GM12878 (cell line): ENCODE measurements at regions not wholly inside any gene's neighbourhood (a gene's known extent, or its start where the extent isn't known, plus 50 kb on each side); places are given as distances from the start of the nearest gene placed in this dataset.

ENCODE experiments used
- ATAC-seq: fragments of 200-7000 bp; cut with Tn5 transposase; 3 replicates; pipeline ENCODE4 v1.9.1; 2020; ENCODE audit warnings: mild to moderate bottlenecking, moderate library complexity
- BruUV-seq: library from RNA; stranded (reverse); fragments of 400-500 nt; replicated peaks from 2 replicates; lab custom pipeline; 2021; lab: Mats Ljungman, UMichigan
- CTCF ChIA-PET: fragments of 300-600 bp; sonication (Branson Sonifier 250); formaldehyde crosslinking; extraction: SDS; loops from one replicate; lab custom pipeline; 2021; ENCODE audit warnings: inconsistent platforms; lab: Yijun Ruan, JAX
- POLR2A ChIA-PET: fragments of 350-600 bp; formaldehyde crosslinking; extraction: SDS; loops from one replicate; lab custom pipeline; 2021; ENCODE audit warnings: inconsistent platforms; lab: Charles Lee
- RAD21 ChIA-PET: fragments of 300-600 bp; sonication (Branson Sonifier 250); formaldehyde crosslinking; loops from one replicate; lab custom pipeline; 2023; ENCODE audit warnings: antibody characterized with exemption; ENCODE audit not compliant: unreplicated experiment; lab: Charles Lee
- SMC1A ChIA-PET: fragments of 300-600 bp; sonication (Branson Sonifier 250); formaldehyde crosslinking; loops from one replicate; lab custom pipeline; 2023; ENCODE audit not compliant: unreplicated experiment, uncharacterized antibody; lab: Charles Lee
- DNase-seq: peaks from one replicate; pipeline ENCODE4 v3.0.0-alpha.2; 2011; ENCODE audit warnings: low read depth, low spot score
- FAIRE-seq: peaks from 3 replicates; lab custom pipeline; 2011; peaks lifted over from hg19 to GRCh38; lab: Jason Lieb, UNC
- H2AFZ ChIP-seq: 2 replicates; pipeline ENCODE4 v1.6.0; 2011; ENCODE audit warnings: low read depth, low read length, control low read depth; ENCODE audit not compliant: control insufficient read depth
- H3K27ac ChIP-seq: 2 replicates; pipeline ENCODE4 v1.5.1; 2011; ENCODE audit warnings: control low read depth; ENCODE audit not compliant: control insufficient read depth, insufficient read depth
- H3K27me3 ChIP-seq, 2 experiments: replicated peaks in 1 of 2; 2 replicates each; pipeline versions ENCODE4 v1.6.0 to v1.6.1; 2011; ENCODE audit warnings: low read length in 1 of 2; ENCODE audit not compliant: control insufficient read depth in 2 of 2, insufficient read depth in 2 of 2
- H3K36me3 ChIP-seq, 2 experiments: 2 replicates each; pipeline ENCODE4 v1.5.1; 2011; ENCODE audit warnings: low read length in 1 of 2; ENCODE audit not compliant: control insufficient read depth in 2 of 2, insufficient read depth in 2 of 2
- H3K4me1 ChIP-seq: 2 replicates; pipeline ENCODE4 v1.6.1; 2011; ENCODE audit warnings: mild to moderate bottlenecking, low read length, moderate library complexity, mixed read lengths; ENCODE audit not compliant: control insufficient read depth, insufficient read depth
- H3K4me2 ChIP-seq: 2 replicates; pipeline ENCODE4 v1.6.0; 2011; ENCODE audit warnings: control low read depth; ENCODE audit not compliant: control insufficient read depth, insufficient read depth
- H3K4me3 ChIP-seq: fragments of 200-600 bp; sonication (generic); 2 replicates; pipeline ENCODE4 v1.5.1; 2016
- H3K79me2 ChIP-seq: 2 replicates; pipeline ENCODE4 v1.6.0; 2011; ENCODE audit warnings: low read length; ENCODE audit not compliant: control insufficient read depth, insufficient read depth
- H3K9ac ChIP-seq: 2 replicates; pipeline ENCODE4 v1.8.0; 2011; ENCODE audit warnings: low read length, control low read depth, mixed read lengths; ENCODE audit not compliant: control insufficient read depth, insufficient read depth
- H3K9me3 ChIP-seq: replicated peaks from 3 replicates; pipeline ENCODE4 v1.5.1; 2011; ENCODE audit warnings: mild to moderate bottlenecking, low read length; ENCODE audit not compliant: control insufficient read depth, insufficient read depth
- H4K20me1 ChIP-seq: 2 replicates; pipeline ENCODE4 v1.6.0; 2011; ENCODE audit not compliant: control insufficient read depth, insufficient read depth
- CBFB ChIP-seq: IDR thresholded peaks from 2 replicates; pipeline ENCODE4 v1.6.1; 2016; ENCODE audit warnings: antibody characterized with exemption, low read depth
- CHD4 ChIP-seq: fragments of 200-600 bp; sonication (generic); IDR thresholded peaks from 2 replicates; pipeline ENCODE4 v1.6.1; 2016; ENCODE audit warnings: mild to moderate bottlenecking
- HDAC2 ChIP-seq: fragments of 200-600 bp; sonication (generic); IDR thresholded peaks from 2 replicates; pipeline ENCODE4 v1.6.1; 2017
- IKZF2 ChIP-seq, 2 experiments: fragments of 450-650 bp; IDR thresholded peaks; 2 replicates each; pipeline ENCODE4 v1.6.1; 2017; ENCODE audit warnings: mild to moderate bottlenecking in 2 of 2, moderate library complexity in 2 of 2
- KAT2A ChIP-seq: conservative IDR thresholded peaks from 2 replicates; pipeline ENCODE4 v1.6.1; 2011; ENCODE audit warnings: low read depth, low read length; ENCODE audit not compliant: control insufficient read depth
- MEF2A ChIP-seq: IDR thresholded peaks from 2 replicates; pipeline ENCODE4 v1.6.1; 2011; ENCODE audit warnings: low read depth, mild to moderate bottlenecking, low read length, moderate library complexity; ENCODE audit not compliant: insufficient read depth
- MXI1 ChIP-seq: fragments of 150-350 bp; IDR thresholded peaks from 2 replicates; pipeline ENCODE4 v1.6.1; 2011; ENCODE audit warnings: low read depth, mild to moderate bottlenecking, inconsistent platforms, low read length, improper control_type of control experiment
- NRF1 ChIP-seq: conservative IDR thresholded peaks from 2 replicates; pipeline ENCODE4 v1.6.1; 2011; ENCODE audit warnings: mild to moderate bottlenecking, low read depth, low read length, improper control_type of control experiment
- POU2F2 ChIP-seq: IDR thresholded peaks from 3 replicates; pipeline ENCODE4 v1.6.1; 2011; ENCODE audit warnings: low read depth, mild to moderate bottlenecking, low read length, borderline replicate concordance
- RBBP5 ChIP-seq: fragments of 200-600 bp; sonication (generic); conservative IDR thresholded peaks from 2 replicates; pipeline ENCODE4 v1.6.1; 2016
- SIX5 ChIP-seq: IDR thresholded peaks from 2 replicates; pipeline ENCODE4 v1.6.1; 2011; ENCODE audit warnings: mild to moderate bottlenecking, low read depth, low read length, moderate library complexity; ENCODE audit not compliant: severe bottlenecking
- SMC3 ChIP-seq: IDR thresholded peaks from 2 replicates; pipeline ENCODE4 v1.6.1; 2011; ENCODE audit warnings: low read length, improper control_type of control experiment, borderline replicate concordance
- ZNF592 ChIP-seq: fragments of 450-650 bp; IDR thresholded peaks from 2 replicates; pipeline ENCODE4 v1.6.1; 2017; ENCODE audit warnings: mild to moderate bottlenecking, moderate library complexity
- WGBS: methylation state at CpG from one replicate; pipeline ENCODE4 v1.1.6; 2016; ENCODE audit warnings: low lambda C conversion rate; ENCODE audit not compliant: insufficient replicate concordance, insufficient coverage; ENCODE audit errors: missing lambda C conversion rate; 5-methylcytosine and 5-hydroxymethylcytosine counted together
- in situ Hi-C: fragments of 300-500 bp; cut with MboI; formaldehyde crosslinking; loops from 9 replicates; pipeline ENCODE4 v1.14.3; 2018; ENCODE audit warnings: mixed read lengths
- intact Hi-C: fragments of 100-400 bp; cut with micrococcal nuclease; formaldehyde crosslinking; loops from one replicate; pipeline ENCODE4 v1.14.2; 2022; ENCODE audit not compliant: unreplicated experiment

GRCh38 chr5:173515526-173515925 is 100.9 kb downstream of the BOD1 start:
- no peak for ATAC-seq
- H3K9me3 ChIP-seq = no peaks in the 10 kb centered on the region; the same call in 2 of the 3 replicates
- RAD21 ChIA-PET = no interaction called here
- in situ Hi-C loops (no loop called here), intact Hi-C loops (no loop called here)
- CTCF ChIA-PET = no interaction called here
- POLR2A ChIA-PET = no interaction called here
- no peaks in the 10 kb centered on the region for H3K36me3 ChIP-seq
- no peak for FAIRE-seq
- no peak for TF ChIP-seq RBBP5
- TF ChIP-seq SIX5 = no peak
- no peak for TF ChIP-seq NRF1
- no peak for TF ChIP-seq POU2F2
- no peak for TF ChIP-seq CHD4
- no peak for TF ChIP-seq HDAC2
- no peak for TF ChIP-seq SMC3
- TF ChIP-seq MEF2A = no peak
- no peak for TF ChIP-seq MXI1
- no peak for TF ChIP-seq ZNF592
- TF ChIP-seq CBFB = no peak
- TF ChIP-seq IKZF2 (IDR thresholded peaks at IDR 0.05) = no peak
- TF ChIP-seq KAT2A = no peak
- H3K4me1 ChIP-seq = peaks cover 10% of the 10 kb centered on the region; the same call in 1 of the 2 replicates
- no peak for DNase-seq
- BruUV-seq = no TSS peak
- H3K27ac ChIP-seq = no peak overlapping the region
- SMC1A ChIA-PET = no interaction called here
- no peak overlapping the region for H3K4me2 ChIP-seq
- 48% methylated on average over 1 of the region's 1 CpG for WGBS
- H3K4me3 ChIP-seq = no peak overlapping the region
- H2AFZ ChIP-seq = no peak overlapping the region
- H3K9ac ChIP-seq = no peak overlapping the region
- H4K20me1 ChIP-seq = no peaks in the 10 kb centered on the region
- no peaks in the 10 kb centered on the region; a peak in 1 of 4 replicates for H3K27me3 ChIP-seq
- no peaks in the 10 kb centered on the region for H3K79me2 ChIP-seq
